WTC11 (cell line): ENCODE measurements at regions not wholly inside any gene's neighbourhood (a gene's known extent, or its start where the extent isn't known, plus 50 kb on each side); places are given as distances from the start of the nearest gene placed in this dataset.
A peak's percentile ranks its signal among the peaks of the same experiment; 100 is the strongest.

Experiments used
- ATAC-seq: fragments of 200-7000 bp; cut with Tn5 transposase; 2 replicates; pipeline ENCODE4 v1.10.0; 2021; ENCODE audit warnings: mild to moderate bottlenecking, moderate library complexity
- CTCF ChIA-PET: fragments of 300-600 bp; sonication (Branson Sonifier 250); formaldehyde crosslinking; loops from one replicate; lab custom pipeline; 2021; ENCODE audit warnings: antibody characterized with exemption; lab: Charles Lee
- POLR2A ChIA-PET: fragments of 350-600 bp; sonication (Branson Sonifier 250); formaldehyde crosslinking; loops from one replicate; lab custom pipeline; 2021; ENCODE audit warnings: antibody characterized with exemption; lab: Charles Lee
- DNase-seq: peaks from one replicate; pipeline ENCODE4 v3.0.0; 2021; ENCODE audit warnings: low spot score
- H3K27ac Mint-ChIP-seq: 2 replicates; pipeline ENCODE4 v1.8.0; 2021; ENCODE audit warnings: mixed read lengths
- H3K27me3 Mint-ChIP-seq: 2 replicates; pipeline ENCODE4 v1.8.0; 2021; ENCODE audit warnings: low read depth, mild to moderate bottlenecking, moderate library complexity, mixed read lengths
- H3K36me3 Mint-ChIP-seq: 2 replicates; pipeline ENCODE4 v1.8.0; 2021; ENCODE audit warnings: mixed read lengths
- H3K4me1 Mint-ChIP-seq: 2 replicates; pipeline ENCODE4 v1.8.0; 2022; ENCODE audit warnings: mixed read lengths
- H3K4me3 Mint-ChIP-seq: 2 replicates; pipeline ENCODE4 v1.8.0; 2021; ENCODE audit warnings: mild to moderate bottlenecking, moderate library complexity, mixed read lengths
- H3K9me3 Mint-ChIP-seq: 2 replicates; pipeline ENCODE4 v1.8.0; 2021; ENCODE audit warnings: mixed read lengths
- CREM ChIP-seq: sonication (generic); formaldehyde crosslinking; IDR thresholded peaks from 2 replicates; pipeline ENCODE4 v1.8.1; 2022; ENCODE audit warnings: mild to moderate bottlenecking, missing genetic modification reagents, moderate library complexity
- ETV6 ChIP-seq: sonication (generic); formaldehyde crosslinking; IDR thresholded peaks from 2 replicates; pipeline ENCODE4 v1.8.1; 2022; ENCODE audit warnings: mild to moderate bottlenecking, missing genetic modification reagents
- FOXP1 ChIP-seq: sonication (generic); formaldehyde crosslinking; IDR thresholded peaks from 2 replicates; pipeline ENCODE4 v1.8.0; 2022; ENCODE audit warnings: missing genetic modification reagents, mild to moderate bottlenecking, moderate library complexity, borderline replicate concordance
- GABPB1 ChIP-seq: sonication (generic); formaldehyde crosslinking; IDR thresholded peaks from 2 replicates; pipeline ENCODE4 v1.8.1; 2023; ENCODE audit warnings: mild to moderate bottlenecking, missing genetic modification reagents
- JUN ChIP-seq: sonication (generic); formaldehyde crosslinking; IDR thresholded peaks from 2 replicates; pipeline ENCODE4 v1.8.0; 2023; ENCODE audit warnings: mild to moderate bottlenecking, missing genetic modification reagents
- SMAD3 ChIP-seq: sonication (generic); formaldehyde crosslinking; IDR thresholded peaks from 2 replicates; pipeline ENCODE4 v1.8.0; 2022; ENCODE audit warnings: missing genetic modification reagents, mild to moderate bottlenecking, borderline replicate concordance
- SMAD4 ChIP-seq: sonication (generic); formaldehyde crosslinking; IDR thresholded peaks from 2 replicates; pipeline ENCODE4 v1.8.0; 2022; ENCODE audit warnings: mild to moderate bottlenecking, missing genetic modification reagents
- TEAD4 ChIP-seq: sonication (generic); formaldehyde crosslinking; IDR thresholded peaks from 2 replicates; pipeline ENCODE4 v1.8.0; 2022; ENCODE audit warnings: mild to moderate bottlenecking, missing genetic modification reagents
- ZNF317 ChIP-seq: sonication (generic); formaldehyde crosslinking; IDR thresholded peaks from 2 replicates; pipeline ENCODE4 v1.8.1; 2023; ENCODE audit warnings: low read depth, mild to moderate bottlenecking, moderate library complexity, missing genetic modification reagents, borderline replicate concordance
- TF ChIP-seq, protein P1 (sequence below): sonication (generic); formaldehyde crosslinking; IDR thresholded peaks from 2 replicates; pipeline ENCODE4 v1.8.1; 2023; ENCODE audit warnings: mild to moderate bottlenecking, moderate library complexity, missing genetic modification reagents
- TF ChIP-seq, protein P2 (sequence below): sonication (generic); formaldehyde crosslinking; IDR thresholded peaks from 2 replicates; pipeline ENCODE4 v1.8.0; 2022; ENCODE audit warnings: mild to moderate bottlenecking, missing genetic modification reagents
- TF ChIP-seq, protein P3 (sequence below): sonication (generic); formaldehyde crosslinking; IDR thresholded peaks from 2 replicates; pipeline ENCODE4 v1.8.1; 2022; ENCODE audit warnings: low read depth, missing genetic modification reagents, borderline replicate concordance
- TF ChIP-seq, protein P4 (sequence below): sonication (generic); formaldehyde crosslinking; IDR thresholded peaks from 2 replicates; pipeline ENCODE4 v1.8.0; 2023; ENCODE audit warnings: missing genetic modification reagents, mild to moderate bottlenecking, borderline replicate concordance
- TF ChIP-seq, protein P5 (sequence below): fragments of 250-450 bp; sonication (Bioruptor Pico); conservative IDR thresholded peaks from 2 replicates; pipeline ENCODE4 v1.9.0; 2021; ENCODE audit warnings: mild to moderate bottlenecking
- TF ChIP-seq, protein P6 (sequence below): fragments of 200-600 bp; IDR thresholded peaks from 2 replicates; pipeline ENCODE4 v1.8.0; 2022; ENCODE audit warnings: antibody characterized with exemption
- TF ChIP-seq, protein P7 (sequence below): sonication (generic); formaldehyde crosslinking; IDR thresholded peaks from 2 replicates; pipeline ENCODE4 v1.8.1; 2022; ENCODE audit warnings: mild to moderate bottlenecking, missing genetic modification reagents, moderate library complexity, borderline replicate concordance

DNA sequence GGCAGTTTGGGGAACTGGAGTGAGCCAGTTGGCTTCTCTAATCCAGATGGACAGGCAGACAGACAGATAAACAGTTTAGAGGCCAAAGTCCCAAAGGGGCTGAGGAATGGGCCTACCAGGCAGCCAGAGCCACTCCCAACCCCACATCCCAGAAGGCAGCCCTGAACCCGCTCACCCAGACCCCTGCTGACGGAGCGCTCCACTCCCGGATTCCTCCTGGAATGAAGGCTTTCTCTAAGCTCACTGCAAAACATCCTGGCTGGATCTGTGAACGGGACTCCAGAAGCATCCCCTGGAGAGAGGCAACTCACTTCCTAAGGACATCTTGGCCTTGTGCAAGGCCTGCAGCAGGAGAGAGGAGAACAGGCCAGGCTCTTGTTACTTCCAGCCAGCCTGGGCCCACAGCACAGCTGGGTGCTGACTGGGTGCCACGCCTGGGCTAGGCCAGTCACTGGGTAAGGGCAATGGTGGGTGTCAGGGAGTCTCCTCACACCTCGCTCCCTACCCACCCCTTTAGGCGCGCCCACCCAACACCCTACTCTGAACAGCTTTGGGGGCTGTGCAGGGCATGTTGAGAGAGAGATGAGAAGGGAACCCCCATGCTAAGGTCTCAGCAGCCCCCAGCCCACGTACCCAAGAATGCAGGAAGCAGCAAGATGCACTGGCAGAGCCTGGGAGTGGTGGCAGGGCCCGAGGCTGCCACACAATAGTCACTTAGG is 168.6 kb upstream of the ZMIZ1 start:
- no peak for TF ChIP-seq ZNF317 (CRISPR knock-in tag)
- no peak for TF ChIP-seq JUN (CRISPR knock-in tag)
- TF ChIP-seq, protein P1, sequence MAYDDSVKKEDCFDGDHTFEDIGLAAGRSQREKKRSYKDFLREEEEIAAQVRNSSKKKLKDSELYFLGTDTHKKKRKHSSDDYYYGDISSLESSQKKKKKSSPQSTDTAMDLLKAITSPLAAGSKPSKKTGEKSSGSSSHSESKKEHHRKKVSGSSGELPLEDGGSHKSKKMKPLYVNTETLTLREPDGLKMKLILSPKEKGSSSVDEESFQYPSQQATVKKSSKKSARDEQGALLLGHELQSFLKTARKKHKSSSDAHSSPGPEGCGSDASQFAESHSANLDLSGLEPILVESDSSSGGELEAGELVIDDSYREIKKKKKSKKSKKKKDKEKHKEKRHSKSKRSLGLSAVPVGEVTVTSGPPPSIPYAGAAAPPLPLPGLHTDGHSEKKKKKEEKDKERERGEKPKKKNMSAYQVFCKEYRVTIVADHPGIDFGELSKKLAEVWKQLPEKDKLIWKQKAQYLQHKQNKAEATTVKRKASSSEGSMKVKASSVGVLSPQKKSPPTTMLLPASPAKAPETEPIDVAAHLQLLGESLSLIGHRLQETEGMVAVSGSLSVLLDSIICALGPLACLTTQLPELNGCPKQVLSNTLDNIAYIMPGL (CRISPR knock-in tag): no peak
- no peak for TF ChIP-seq CREM (CRISPR knock-in tag)
- DNase-seq (no peak), ATAC-seq (0 out of 2 replicates have a peak, but pooled peaks have one; percentile 15)
- CTCF ChIA-PET: no interaction called here
- no peaks in the 10 kb centered on the region for H3K36me3 Mint-ChIP-seq
- POLR2A ChIA-PET: no interaction called here
- H3K27ac Mint-ChIP-seq: no peak overlapping the region
- H3K4me1 Mint-ChIP-seq: peaks cover 13% of the 10 kb centered on the region
- H3K27me3 Mint-ChIP-seq: no peaks in the 10 kb centered on the region
- no peaks in the 10 kb centered on the region for H3K9me3 Mint-ChIP-seq
- no peak overlapping the region for H3K4me3 Mint-ChIP-seq

DNA sequence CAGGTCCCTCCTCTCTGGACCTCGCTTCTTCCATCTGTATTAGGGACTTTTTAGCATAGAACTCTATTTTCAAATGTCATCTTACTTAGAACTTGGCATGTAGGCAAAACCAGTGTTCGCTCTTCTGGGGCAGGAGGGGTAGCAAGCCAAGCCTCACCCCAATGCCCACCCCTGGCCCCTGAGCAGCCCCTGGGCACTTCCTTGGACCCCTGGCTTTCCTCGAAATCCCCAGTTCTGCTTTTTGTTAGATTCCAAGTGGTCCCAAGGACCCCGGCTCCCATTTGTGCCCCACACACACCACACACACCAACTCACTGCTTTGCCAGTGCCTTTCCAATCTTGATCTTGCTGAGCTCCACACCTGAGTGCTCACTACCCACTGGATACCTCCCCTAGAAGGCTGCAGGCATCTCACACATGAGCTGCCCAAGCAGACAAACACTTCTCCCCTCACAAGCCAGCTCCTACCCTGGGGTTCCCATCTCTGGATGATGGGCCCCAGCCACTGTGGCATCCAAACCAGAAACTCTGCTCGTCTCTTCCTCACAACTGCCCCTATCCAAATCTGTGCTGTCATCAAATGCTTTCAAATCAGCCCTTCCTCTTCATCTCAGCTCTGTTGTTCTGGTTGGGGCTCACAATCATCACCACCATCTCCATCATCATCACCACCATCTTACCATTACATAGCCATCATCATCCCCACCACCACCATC is 167.9 kb upstream of the ZMIZ1 start:
- Mint-ChIP-seq H3K27me3 (no peaks in the 10 kb centered on the region), H3K4me3 (no peak overlapping the region), H3K4me1 (peaks cover 8% of the 10 kb centered on the region)
- TF ChIP-seq, protein P2, sequence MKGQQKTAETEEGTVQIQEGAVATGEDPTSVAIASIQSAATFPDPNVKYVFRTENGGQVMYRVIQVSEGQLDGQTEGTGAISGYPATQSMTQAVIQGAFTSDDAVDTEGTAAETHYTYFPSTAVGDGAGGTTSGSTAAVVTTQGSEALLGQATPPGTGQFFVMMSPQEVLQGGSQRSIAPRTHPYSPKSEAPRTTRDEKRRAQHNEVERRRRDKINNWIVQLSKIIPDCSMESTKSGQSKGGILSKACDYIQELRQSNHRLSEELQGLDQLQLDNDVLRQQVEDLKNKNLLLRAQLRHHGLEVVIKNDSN: no peak
- TF ChIP-seq, protein P3, sequence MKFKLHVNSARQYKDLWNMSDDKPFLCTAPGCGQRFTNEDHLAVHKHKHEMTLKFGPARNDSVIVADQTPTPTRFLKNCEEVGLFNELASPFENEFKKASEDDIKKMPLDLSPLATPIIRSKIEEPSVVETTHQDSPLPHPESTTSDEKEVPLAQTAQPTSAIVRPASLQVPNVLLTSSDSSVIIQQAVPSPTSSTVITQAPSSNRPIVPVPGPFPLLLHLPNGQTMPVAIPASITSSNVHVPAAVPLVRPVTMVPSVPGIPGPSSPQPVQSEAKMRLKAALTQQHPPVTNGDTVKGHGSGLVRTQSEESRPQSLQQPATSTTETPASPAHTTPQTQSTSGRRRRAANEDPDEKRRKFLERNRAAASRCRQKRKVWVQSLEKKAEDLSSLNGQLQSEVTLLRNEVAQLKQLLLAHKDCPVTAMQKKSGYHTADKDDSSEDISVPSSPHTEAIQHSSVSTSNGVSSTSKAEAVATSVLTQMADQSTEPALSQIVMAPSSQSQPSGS (CRISPR knock-in tag): no peak
- TF ChIP-seq, protein P4, sequence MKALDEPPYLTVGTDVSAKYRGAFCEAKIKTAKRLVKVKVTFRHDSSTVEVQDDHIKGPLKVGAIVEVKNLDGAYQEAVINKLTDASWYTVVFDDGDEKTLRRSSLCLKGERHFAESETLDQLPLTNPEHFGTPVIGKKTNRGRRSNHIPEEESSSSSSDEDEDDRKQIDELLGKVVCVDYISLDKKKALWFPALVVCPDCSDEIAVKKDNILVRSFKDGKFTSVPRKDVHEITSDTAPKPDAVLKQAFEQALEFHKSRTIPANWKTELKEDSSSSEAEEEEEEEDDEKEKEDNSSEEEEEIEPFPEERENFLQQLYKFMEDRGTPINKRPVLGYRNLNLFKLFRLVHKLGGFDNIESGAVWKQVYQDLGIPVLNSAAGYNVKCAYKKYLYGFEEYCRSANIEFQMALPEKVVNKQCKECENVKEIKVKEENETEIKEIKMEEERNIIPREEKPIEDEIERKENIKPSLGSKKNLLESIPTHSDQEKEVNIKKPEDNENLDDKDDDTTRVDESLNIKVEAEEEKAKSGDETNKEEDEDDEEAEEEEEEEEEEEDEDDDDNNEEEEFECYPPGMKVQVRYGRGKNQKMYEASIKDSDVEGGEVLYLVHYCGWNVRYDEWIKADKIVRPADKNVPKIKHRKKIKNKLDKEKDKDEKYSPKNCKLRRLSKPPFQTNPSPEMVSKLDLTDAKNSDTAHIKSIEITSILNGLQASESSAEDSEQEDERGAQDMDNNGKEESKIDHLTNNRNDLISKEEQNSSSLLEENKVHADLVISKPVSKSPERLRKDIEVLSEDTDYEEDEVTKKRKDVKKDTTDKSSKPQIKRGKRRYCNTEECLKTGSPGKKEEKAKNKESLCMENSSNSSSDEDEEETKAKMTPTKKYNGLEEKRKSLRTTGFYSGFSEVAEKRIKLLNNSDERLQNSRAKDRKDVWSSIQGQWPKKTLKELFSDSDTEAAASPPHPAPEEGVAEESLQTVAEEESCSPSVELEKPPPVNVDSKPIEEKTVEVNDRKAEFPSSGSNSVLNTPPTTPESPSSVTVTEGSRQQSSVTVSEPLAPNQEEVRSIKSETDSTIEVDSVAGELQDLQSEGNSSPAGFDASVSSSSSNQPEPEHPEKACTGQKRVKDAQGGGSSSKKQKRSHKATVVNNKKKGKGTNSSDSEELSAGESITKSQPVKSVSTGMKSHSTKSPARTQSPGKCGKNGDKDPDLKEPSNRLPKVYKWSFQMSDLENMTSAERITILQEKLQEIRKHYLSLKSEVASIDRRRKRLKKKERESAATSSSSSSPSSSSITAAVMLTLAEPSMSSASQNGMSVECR (CRISPR knock-in tag): no peak
- TF ChIP-seq ETV6 (no peak), SMAD4 (no peak), SMAD3 (CRISPR knock-in tag) (no peak), FOXP1 (CRISPR knock-in tag) (no peak), CREM (CRISPR knock-in tag) (no peak), GABPB1 (CRISPR knock-in tag) (no peak), TEAD4 (CRISPR knock-in tag) (no peak)
- TF ChIP-seq, protein P5, sequence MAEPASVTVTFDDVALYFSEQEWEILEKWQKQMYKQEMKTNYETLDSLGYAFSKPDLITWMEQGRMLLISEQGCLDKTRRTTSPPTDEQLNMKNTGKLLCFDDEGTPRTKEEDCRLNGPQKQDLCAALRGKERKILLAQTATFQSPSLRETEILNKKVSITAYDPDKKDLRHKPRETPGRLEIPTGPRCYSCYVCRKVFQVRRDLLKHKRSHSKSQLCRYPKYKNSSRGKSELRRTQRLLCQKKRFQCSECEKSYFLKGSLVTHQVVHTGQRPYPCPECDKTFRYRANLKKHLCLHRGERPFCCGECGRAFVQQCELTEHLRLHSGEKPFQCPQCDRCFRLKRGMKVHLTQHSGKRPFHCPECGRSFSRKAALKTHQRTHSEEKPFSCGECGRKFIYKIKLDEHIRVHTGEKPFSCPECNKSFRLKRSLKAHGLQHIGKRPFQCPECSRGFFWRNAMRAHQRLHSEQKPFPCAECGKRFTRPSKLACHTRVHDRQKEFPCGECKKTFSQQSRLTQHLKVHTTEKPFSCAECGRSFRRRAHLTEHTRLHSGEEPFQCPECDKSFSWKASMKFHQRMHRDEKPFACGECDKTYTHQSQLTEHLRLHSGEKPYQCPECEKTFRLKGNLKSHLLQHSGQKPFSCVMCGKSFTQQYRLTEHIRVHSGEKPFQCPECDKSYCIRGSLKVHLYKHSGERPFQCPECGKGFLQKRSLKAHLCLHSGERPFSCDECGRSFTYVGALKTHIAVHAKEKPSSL: no peak
- TF ChIP-seq, protein P6, sequence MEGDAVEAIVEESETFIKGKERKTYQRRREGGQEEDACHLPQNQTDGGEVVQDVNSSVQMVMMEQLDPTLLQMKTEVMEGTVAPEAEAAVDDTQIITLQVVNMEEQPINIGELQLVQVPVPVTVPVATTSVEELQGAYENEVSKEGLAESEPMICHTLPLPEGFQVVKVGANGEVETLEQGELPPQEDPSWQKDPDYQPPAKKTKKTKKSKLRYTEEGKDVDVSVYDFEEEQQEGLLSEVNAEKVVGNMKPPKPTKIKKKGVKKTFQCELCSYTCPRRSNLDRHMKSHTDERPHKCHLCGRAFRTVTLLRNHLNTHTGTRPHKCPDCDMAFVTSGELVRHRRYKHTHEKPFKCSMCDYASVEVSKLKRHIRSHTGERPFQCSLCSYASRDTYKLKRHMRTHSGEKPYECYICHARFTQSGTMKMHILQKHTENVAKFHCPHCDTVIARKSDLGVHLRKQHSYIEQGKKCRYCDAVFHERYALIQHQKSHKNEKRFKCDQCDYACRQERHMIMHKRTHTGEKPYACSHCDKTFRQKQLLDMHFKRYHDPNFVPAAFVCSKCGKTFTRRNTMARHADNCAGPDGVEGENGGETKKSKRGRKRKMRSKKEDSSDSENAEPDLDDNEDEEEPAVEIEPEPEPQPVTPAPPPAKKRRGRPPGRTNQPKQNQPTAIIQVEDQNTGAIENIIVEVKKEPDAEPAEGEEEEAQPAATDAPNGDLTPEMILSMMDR: no peak
- TF ChIP-seq, protein P7, sequence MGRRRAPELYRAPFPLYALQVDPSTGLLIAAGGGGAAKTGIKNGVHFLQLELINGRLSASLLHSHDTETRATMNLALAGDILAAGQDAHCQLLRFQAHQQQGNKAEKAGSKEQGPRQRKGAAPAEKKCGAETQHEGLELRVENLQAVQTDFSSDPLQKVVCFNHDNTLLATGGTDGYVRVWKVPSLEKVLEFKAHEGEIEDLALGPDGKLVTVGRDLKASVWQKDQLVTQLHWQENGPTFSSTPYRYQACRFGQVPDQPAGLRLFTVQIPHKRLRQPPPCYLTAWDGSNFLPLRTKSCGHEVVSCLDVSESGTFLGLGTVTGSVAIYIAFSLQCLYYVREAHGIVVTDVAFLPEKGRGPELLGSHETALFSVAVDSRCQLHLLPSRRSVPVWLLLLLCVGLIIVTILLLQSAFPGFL (CRISPR knock-in tag): no peak
- TF ChIP-seq, all 79 proteins: peak for 0
- no peaks in the 10 kb centered on the region for H3K36me3 Mint-ChIP-seq
- DNase-seq: no peak
- ATAC-seq: no peak
- ChIA-PET POLR2A (no interaction called here), CTCF (no interaction called here)
- H3K9me3 Mint-ChIP-seq: no peaks in the 10 kb centered on the region
- H3K27ac Mint-ChIP-seq: no peak overlapping the region
